ENCODE measurements at regions not wholly inside any gene's neighbourhood (a gene's known extent, or its start where the extent isn't known, plus 50 kb on each side); places are given as distances from the start of the nearest gene placed in this dataset.

- TF ChIP-seq CTCF (IDR thresholded peaks at IDR 0.05; ENCODE audit: insufficient read depth, low read length) (no peak), POLR2AphosphoS5 (IDR thresholded peaks at IDR 0.05; ENCODE audit: low read depth) (no peak), GABPA (IDR thresholded peaks at IDR 0.05; ENCODE audit: low read depth) (no peak), REST (IDR thresholded peaks at IDR 0.05; ENCODE audit: insufficient replicate concordance, low read depth) (no peak)
Measured at GRCh38 chr13:58478858-58479257, 847.3 kb downstream of the PCDH17 start.

All from HL-60 (cell line).